ENCODE measurements at regions not wholly inside any gene's neighbourhood (a gene's known extent, or its start where the extent isn't known, plus 50 kb on each side); places are given as distances from the start of the nearest gene placed in this dataset.
"Not testable (repeated sequence)": the region's sequence is repeated elsewhere in the genome, so short reads cannot be mapped to it uniquely, and the experiment has no call there.

DNA sequence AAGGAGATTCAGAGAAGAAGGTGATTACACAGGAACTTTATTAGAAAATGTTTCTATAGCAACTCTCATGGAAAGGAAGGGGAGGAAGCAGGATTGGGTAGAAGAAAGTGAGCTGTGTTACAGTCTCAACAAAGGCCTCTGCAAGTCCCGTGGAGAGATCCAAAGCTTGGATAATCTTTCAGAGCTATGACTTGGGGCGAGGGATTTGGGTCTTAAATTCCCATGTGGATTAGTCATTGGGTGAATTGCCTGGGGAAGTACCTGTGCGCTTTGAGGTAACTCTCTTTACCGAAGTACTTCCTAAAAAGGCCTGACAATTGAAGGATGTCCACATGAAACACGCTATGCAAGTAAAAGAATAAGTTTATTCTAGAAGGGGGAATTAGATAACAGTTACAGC is 133.8 kb upstream of the ANKRD50 start:
- Histone ChIP-seq H3K27me3 (no peaks in the 10 kb centered on the region), H3K36me3 (no peaks in the 10 kb centered on the region), H3K4me3 (no peak overlapping the region), H3K27ac (no peak overlapping the region), H3K4me1 (peaks cover 0 to 6% (median 0%) of the 10 kb centered on the region in 3 donors), H3K9me3 (no peaks in the 10 kb centered on the region)
- DNase-seq, result no peak
- intact Hi-C loops (cut with DNase I), result no loop called here
- TF ChIP-seq CTCF (IDR thresholded peaks at IDR 0.05) (no peak), POLR2A (IDR thresholded peaks at IDR 0.05) (no peak)
- 33 to 39% methylated on average over 5 of the region's 5 CpGs for WGBS, 2 donors

DNA sequence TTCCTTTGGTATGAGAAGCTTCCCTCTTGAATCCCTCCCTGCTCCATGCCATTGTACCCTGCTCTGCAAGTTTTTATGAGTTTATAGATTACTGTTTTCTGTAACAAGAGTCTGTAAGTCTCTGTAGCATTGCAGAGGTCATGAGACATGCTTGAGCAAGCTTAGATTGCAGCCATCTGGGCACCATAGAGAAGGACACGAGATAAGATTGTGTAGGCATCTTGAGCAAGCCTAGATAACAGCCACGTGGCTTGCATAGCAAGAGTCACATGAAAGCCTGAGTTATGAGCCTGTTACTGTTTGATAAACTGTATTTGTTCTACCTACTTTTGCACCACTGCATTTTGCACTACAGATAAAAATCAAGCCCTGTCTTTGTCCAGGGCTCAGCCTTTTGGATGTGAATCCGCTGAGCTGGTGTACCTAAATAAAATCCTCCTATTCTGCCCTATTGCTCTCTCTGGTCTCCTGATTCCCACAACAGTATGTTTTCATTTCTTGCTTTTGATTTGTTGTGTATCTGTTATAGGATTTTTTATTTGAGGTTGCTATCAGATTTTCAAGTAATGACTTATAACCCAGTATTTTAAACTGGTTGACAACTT is 127.4 kb upstream of the ANKRD50 start:
- intact Hi-C loops (cut with DNase I), result no loop called here
- Histone ChIP-seq H3K36me3 (no peaks in the 10 kb centered on the region), H3K27me3 (no peaks in the 10 kb centered on the region), H3K4me3 (no peak overlapping the region), H3K4me1 (no peaks in the 10 kb centered on the region), H3K27ac (no peak overlapping the region), H3K9me3 (peaks cover 0 to 39% (median 13%) of the 10 kb centered on the region in 3 donors)
- WGBS, 2 donors, result 68% methylated on average over 3 of the region's 3 CpGs
- no peak for DNase-seq
- TF ChIP-seq CTCF (IDR thresholded peaks at IDR 0.05) (no peak), POLR2A (IDR thresholded peaks at IDR 0.05) (no peak)

- no peaks in the 10 kb centered on the region for H3K4me1 ChIP-seq
- H3K27me3 ChIP-seq, result no peaks in the 10 kb centered on the region
- 89 to 96% methylated on average over 5 of the region's 5 CpGs for WGBS, 2 donors
- no peak overlapping the region for H3K4me3 ChIP-seq
- intact Hi-C loops (cut with DNase I), result no loop called here
- H3K27ac ChIP-seq, result no peak overlapping the region
- DNase-seq, result no peak
- no peak for TF ChIP-seq CTCF (IDR thresholded peaks at IDR 0.05)
- no peak for TF ChIP-seq POLR2A (IDR thresholded peaks at IDR 0.05)
- H3K9me3 ChIP-seq, result peaks cover 0 to 15% (median 8%) of the 10 kb centered on the region in 3 donors
- no peaks in the 10 kb centered on the region for H3K36me3 ChIP-seq
Observed at GRCh38 chr4:124833831-124834505, 121.4 kb upstream of the ANKRD50 start.

DNA sequence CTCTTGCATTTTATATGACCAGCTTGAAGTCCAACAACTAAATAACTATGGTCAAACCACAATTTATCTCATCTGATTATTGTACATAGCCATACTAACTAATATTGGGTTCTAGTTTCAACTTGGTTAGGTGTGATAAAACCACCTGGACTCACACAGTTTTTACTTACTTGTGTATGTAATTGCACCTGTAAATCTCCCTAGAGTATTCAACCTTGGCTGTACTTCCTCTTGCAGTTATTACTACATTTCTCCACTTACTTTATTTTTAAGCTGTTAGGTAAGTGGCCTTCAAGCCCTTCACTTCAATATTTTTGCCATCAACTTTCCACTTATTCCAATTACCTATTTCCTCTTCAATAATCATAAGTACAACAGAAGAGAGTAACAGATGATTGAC is 115.8 kb upstream of the ANKRD50 start:
- TF ChIP-seq POLR2A (IDR thresholded peaks at IDR 0.05) (no peak), CTCF (IDR thresholded peaks at IDR 0.05) (no peak)
- DNase-seq, result no peak

DNA sequence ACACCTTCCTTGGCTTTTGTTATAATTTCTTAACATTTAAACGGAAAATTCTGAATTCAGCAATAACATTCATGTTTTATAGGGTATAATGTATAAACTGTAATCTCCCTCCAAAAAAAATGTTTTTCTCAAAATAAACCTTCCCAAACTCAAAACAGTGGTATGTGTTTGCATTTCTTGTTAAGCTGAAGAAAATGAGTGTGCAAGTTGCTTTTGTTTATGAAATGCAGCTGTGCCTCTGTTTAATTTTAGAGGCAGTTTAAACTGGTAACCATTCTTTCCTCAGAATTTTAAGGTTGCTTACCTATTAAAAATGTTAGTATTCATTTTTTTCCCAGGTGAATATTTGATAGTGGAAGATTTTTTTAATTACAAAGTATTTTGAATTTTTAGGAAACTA is 105.0 kb upstream of the ANKRD50 start:
- no peak for DNase-seq
- H3K27ac ChIP-seq, result no peak overlapping the region
- intact Hi-C loops (cut with DNase I), result no loop called here
- no peaks in the 10 kb centered on the region for H3K27me3 ChIP-seq
- no peaks in the 10 kb centered on the region for H3K4me1 ChIP-seq
- no peaks in the 10 kb centered on the region for H3K36me3 ChIP-seq
- TF ChIP-seq POLR2A (IDR thresholded peaks at IDR 0.05) (no peak), CTCF (IDR thresholded peaks at IDR 0.05) (no peak)
- H3K9me3 ChIP-seq, result peaks cover 0 to 2% (median under 1%) of the 10 kb centered on the region in 3 donors
- 79 to 87% methylated on average over 1 of the region's 1 CpG for WGBS, 2 donors
- H3K4me3 ChIP-seq, result no peak overlapping the region

More for the DNA sequence above, 115.8 kb upstream of the ANKRD50 start:
- H3K4me3 ChIP-seq, result no peak overlapping the region
- no peaks in the 10 kb centered on the region for H3K9me3 ChIP-seq
- H3K36me3 ChIP-seq, result no peaks in the 10 kb centered on the region
- H3K4me1 ChIP-seq, result no peaks in the 10 kb centered on the region
- intact Hi-C loops (cut with DNase I), result no loop called here
- H3K27me3 ChIP-seq, result no peaks in the 10 kb centered on the region
- no peak overlapping the region for H3K27ac ChIP-seq

DNA sequence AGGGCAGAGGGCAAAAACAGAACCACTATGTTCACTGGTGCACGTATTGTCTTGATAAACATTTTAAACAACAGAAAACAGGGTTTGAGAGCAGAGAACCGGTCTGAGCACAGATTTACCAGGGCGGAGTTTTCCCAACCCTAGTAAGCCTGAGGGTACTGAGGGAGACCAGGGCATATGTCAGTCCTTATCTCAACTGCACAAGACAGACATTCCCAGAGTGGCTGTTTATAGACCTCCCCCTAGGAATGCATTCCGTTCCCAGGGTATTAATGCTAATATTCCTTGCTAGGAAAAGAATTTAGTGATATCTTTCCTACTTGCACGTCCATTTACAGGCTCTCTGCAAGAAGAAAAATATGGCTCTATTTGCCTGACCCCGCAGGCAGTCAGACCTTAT is 99.7 kb upstream of the ANKRD50 start:
- H3K27ac ChIP-seq; DNase-seq; H3K4me3 ChIP-seq; H3K36me3 ChIP-seq; H3K27me3 ChIP-seq; intact Hi-C loops (cut with DNase I); H3K9me3 ChIP-seq; H3K4me1 ChIP-seq: not testable (repeated sequence)
- 86 to 90% methylated on average over 6 of the region's 6 CpGs for WGBS, 2 donors

Data from esophagus squamous epithelium (tissue), 5 donors.